PC-9 (cell line): ENCODE measurements at regions not wholly inside any gene's neighbourhood (a gene's known extent, or its start where the extent isn't known, plus 50 kb on each side); places are given as distances from the start of the nearest gene placed in this dataset.

Experiments
- BruUV-seq: library from RNA; stranded (reverse); fragments of 400-500 nt; replicated peaks from 2 replicates; lab custom pipeline; 2021; lab: Mats Ljungman, UMichigan
- CTCF ChIA-PET: fragments of 300-600 bp; sonication (Branson Sonifier 250); formaldehyde crosslinking; loops from one replicate; lab custom pipeline; 2022; ENCODE audit warnings: antibody characterized with exemption; lab: Charles Lee
- POLR2A ChIA-PET: fragments of 300-600 bp; sonication (Branson Sonifier 250); formaldehyde crosslinking; loops from one replicate; lab custom pipeline; 2022; ENCODE audit warnings: antibody characterized with exemption; ENCODE audit not compliant: unreplicated experiment; lab: Charles Lee
- DNase-seq, 2 experiments: peaks; one replicate each; pipeline versions ENCODE4 v3.0.0 to v3.0.0-alpha.2; 2015 to 2022; ENCODE audit warnings: mixed read lengths in 1 of 2
- H2AFZ ChIP-seq: fragments of 200-600 bp; sonication (generic); 2 replicates; pipeline ENCODE4 v1.8.1; 2017; ENCODE audit warnings: antibody characterized with exemption
- H3F3A ChIP-seq: fragments of 200-600 bp; sonication (generic); 2 replicates; pipeline ENCODE4 v1.8.1; 2017; ENCODE audit warnings: antibody characterized with exemption, mild to moderate bottlenecking, low read depth; ENCODE audit not compliant: insufficient read depth
- H3K27ac ChIP-seq: fragments of 200-600 bp; sonication (generic); 2 replicates; pipeline ENCODE4 v1.6.1; 2016; ENCODE audit warnings: mixed run types
- H3K27me3 ChIP-seq: fragments of 200-600 bp; sonication (generic); 2 replicates; pipeline ENCODE4 v1.6.1; 2016; ENCODE audit warnings: low read depth, mixed run types; ENCODE audit not compliant: insufficient read depth
- H3K36me3 ChIP-seq: fragments of 200-600 bp; sonication (generic); 2 replicates; pipeline ENCODE4 v1.6.1; 2016; ENCODE audit warnings: low read depth, mixed run types
- H3K4me1 ChIP-seq: fragments of 200-600 bp; sonication (generic); replicated peaks from 2 replicates; pipeline ENCODE4 v1.6.1; 2016; ENCODE audit warnings: mixed run types; ENCODE audit not compliant: insufficient read depth
- H3K4me2 ChIP-seq: fragments of 200-600 bp; sonication (generic); 2 replicates; pipeline ENCODE4 v1.6.1; 2017; ENCODE audit warnings: mixed run types
- H3K4me3 ChIP-seq: fragments of 200-600 bp; sonication (generic); 2 replicates; pipeline ENCODE4 v1.6.1; 2016; ENCODE audit warnings: mixed run types
- H3K79me2 ChIP-seq: fragments of 200-600 bp; sonication (generic); 2 replicates; pipeline ENCODE4 v1.6.1; 2017; ENCODE audit warnings: low read depth, mixed run types
- H3K9me2 ChIP-seq: fragments of 200-600 bp; sonication (generic); 2 replicates; pipeline ENCODE4 v1.8.1; 2017; ENCODE audit warnings: mild to moderate bottlenecking; ENCODE audit not compliant: insufficient read depth
- H3K9me3 ChIP-seq: fragments of 200-600 bp; sonication (generic); 2 replicates; pipeline ENCODE4 v1.8.1; 2016; ENCODE audit warnings: low read depth; ENCODE audit not compliant: insufficient read depth
- H4K20me1 ChIP-seq: fragments of 200-600 bp; sonication (generic); 2 replicates; pipeline ENCODE4 v1.8.1; 2017; ENCODE audit not compliant: insufficient read depth
- CTCF ChIP-seq: fragments of 200-600 bp; sonication (generic); conservative IDR thresholded peaks from 2 replicates; pipeline ENCODE4 v1.6.1; 2017; ENCODE audit warnings: mixed run types, antibody characterized with exemption, mild to moderate bottlenecking, moderate library complexity
- EZH2 ChIP-seq: fragments of 200-600 bp; sonication (generic); IDR thresholded peaks from 2 replicates; pipeline ENCODE4 v1.8.0; 2017; ENCODE audit warnings: antibody characterized with exemption, low read depth
- intact Hi-C: fragments of 100-400 bp; cut with micrococcal nuclease; formaldehyde crosslinking; loops from one replicate; pipeline ENCODE4 v1.10.0; 2022; ENCODE audit not compliant: unreplicated experiment

- Histone ChIP-seq H3K9me2 (no peaks in the 10 kb centered on the region), H3K27me3 (no peaks in the 10 kb centered on the region), H2AFZ (no peak overlapping the region), H3F3A (no peaks in the 10 kb centered on the region), H3K9me3 (no peaks in the 10 kb centered on the region), H3K36me3 (no peaks in the 10 kb centered on the region), H3K4me2 (no peak overlapping the region), H3K4me3 (no peak overlapping the region), H3K4me1 (no peaks in the 10 kb centered on the region), H4K20me1 (no peaks in the 10 kb centered on the region), H3K27ac (no peak overlapping the region), H3K79me2 (no peaks in the 10 kb centered on the region)
- CTCF ChIA-PET = no interaction called here
- TF ChIP-seq CTCF (no peak), EZH2 (no peak)
- DNase-seq = no peak
- POLR2A ChIA-PET = no interaction called here
- no TSS peak for BruUV-seq
- intact Hi-C loops = no loop called here
Observed at GRCh38 chr4:38538517-38538916, 125.5 kb upstream of the KLF3 start.

DNA sequence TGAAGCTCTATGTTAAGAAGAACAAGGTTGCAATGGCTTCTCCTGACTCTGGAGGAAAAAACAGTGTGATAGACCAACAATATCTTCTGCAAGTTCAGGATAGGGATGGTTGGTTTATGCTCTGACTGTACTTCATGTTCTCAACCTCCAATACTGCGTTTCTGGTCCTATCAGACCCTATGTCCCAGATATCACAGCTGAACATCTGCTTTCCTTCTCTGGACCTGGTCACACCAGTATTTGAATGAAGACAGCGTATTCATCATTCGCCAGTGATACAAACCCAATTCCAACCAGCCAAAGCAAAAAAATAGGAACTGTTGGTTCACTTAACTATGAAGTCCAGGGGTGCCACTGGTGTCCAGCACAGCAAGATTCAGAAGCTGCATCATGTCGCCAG is 124.5 kb upstream of the KLF3 start:
- intact Hi-C loops = no loop called here
- no TSS peak for BruUV-seq
- CTCF ChIA-PET = no interaction called here

GRCh38 chr4:38547052-38547451 is 116.9 kb upstream of the KLF3 start:
- CTCF ChIA-PET = no interaction called here
- no peaks in the 10 kb centered on the region for H3K4me1 ChIP-seq

More for the DNA sequence above, 124.5 kb upstream of the KLF3 start:
- no peak for TF ChIP-seq CTCF
- no peak for TF ChIP-seq EZH2
- Histone ChIP-seq H2AFZ (no peak overlapping the region), H3K27me3 (no peaks in the 10 kb centered on the region), H3K9me2 (no peaks in the 10 kb centered on the region), H3K4me3 (no peak overlapping the region), H3K36me3 (no peaks in the 10 kb centered on the region), H3K27ac (no peak overlapping the region), H3F3A (no peaks in the 10 kb centered on the region), H3K4me2 (no peak overlapping the region), H4K20me1 (no peaks in the 10 kb centered on the region), H3K79me2 (no peaks in the 10 kb centered on the region), H3K4me1 (no peaks in the 10 kb centered on the region), H3K9me3 (no peaks in the 10 kb centered on the region)
- DNase-seq = no peak
- POLR2A ChIA-PET = no interaction called here

More at GRCh38 chr4:38547052-38547451, 116.9 kb upstream of the KLF3 start:
- POLR2A ChIA-PET = no interaction called here
- Histone ChIP-seq H3K4me2 (no peak overlapping the region), H3K9me3 (no peaks in the 10 kb centered on the region), H3K4me3 (no peak overlapping the region), H4K20me1 (no peaks in the 10 kb centered on the region), H3K79me2 (no peaks in the 10 kb centered on the region), H3K9me2 (no peaks in the 10 kb centered on the region), H2AFZ (no peak overlapping the region), H3F3A (no peaks in the 10 kb centered on the region), H3K27me3 (no peaks in the 10 kb centered on the region), H3K27ac (no peak overlapping the region), H3K36me3 (no peaks in the 10 kb centered on the region)
- TF ChIP-seq CTCF (no peak), EZH2 (no peak)
- DNase-seq = no peak
- intact Hi-C loops = no loop called here
- no TSS peak for BruUV-seq
